ENCODE measurements at regions not wholly inside any gene's neighbourhood (a gene's known extent, or its start where the extent isn't known, plus 50 kb on each side); places are given as distances from the start of the nearest gene placed in this dataset.
"Not testable (repeated sequence)": the region's sequence is repeated elsewhere in the genome, so short reads cannot be mapped to it uniquely, and the experiment has no call there.

DNA sequence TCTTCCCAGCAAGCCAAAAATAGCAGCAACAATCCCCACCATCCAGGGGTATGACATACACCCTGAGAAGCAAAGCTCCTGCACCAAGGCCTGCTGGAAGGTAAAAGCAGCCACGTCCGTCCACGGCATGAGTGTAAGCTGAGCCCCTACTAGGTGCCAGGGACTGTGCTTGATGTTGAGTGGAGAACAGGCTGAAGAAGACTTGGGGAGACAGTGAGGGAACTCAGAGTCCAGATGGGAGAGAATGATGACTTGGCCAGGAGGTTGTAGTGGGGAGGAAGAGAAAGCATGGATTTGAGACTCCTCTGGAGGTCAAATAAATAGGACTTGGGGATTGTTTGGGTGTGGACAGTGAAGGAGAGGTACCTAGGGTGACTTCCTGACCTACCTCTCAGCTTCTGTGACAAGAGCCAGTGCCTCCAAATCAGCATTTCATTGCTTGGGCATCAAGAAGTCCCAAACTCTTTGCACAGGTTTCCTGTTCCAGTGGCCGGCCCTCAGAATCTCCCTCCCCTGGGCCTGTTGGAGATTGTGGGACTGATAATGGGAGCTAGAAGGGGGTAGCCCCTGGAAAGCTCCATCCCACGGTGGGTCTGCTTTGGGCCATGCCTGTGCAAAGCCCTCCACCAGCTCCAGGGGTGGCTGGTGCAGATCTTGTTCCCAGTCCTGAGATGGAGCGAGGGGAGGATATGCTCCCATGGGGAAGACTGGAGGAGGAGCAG, 58.3 kb upstream of the ADAMTS2 start:
- H3K27me3 ChIP-seq, result no peaks in the 10 kb centered on the region
- no peaks in the 10 kb centered on the region for H3K36me3 ChIP-seq
- WGBS, 2 donors, result 62 to 69% methylated on average over 6 of the region's 6 CpGs
- TF ChIP-seq POLR2A (IDR thresholded peaks at IDR 0.05), result no peak
- no peak for ATAC-seq (ENCODE audit: low FRiP score in 2 of 2)
- H3K4me3 ChIP-seq, result no peak overlapping the region
- peaks cover 5 to 31% (median 20%) of the 10 kb centered on the region in 4 donors for H3K9me3 ChIP-seq
- no peak for DNase-seq
- no peaks in the 10 kb centered on the region for H3K4me1 ChIP-seq
- no peak overlapping the region for H3K27ac ChIP-seq

GRCh38 chr5:179400435-179400834, 55.2 kb upstream of the ADAMTS2 start:
- not testable (repeated sequence) for H3K27ac ChIP-seq; H3K4me3 ChIP-seq; ATAC-seq (ENCODE audit: low FRiP score in 2 of 2); DNase-seq; H3K36me3 ChIP-seq; H3K27me3 ChIP-seq; H3K4me1 ChIP-seq
- WGBS, 2 donors, result 59 to 75% methylated on average over 2 of the region's 2 CpGs
- H3K9me3 ChIP-seq, result peaks cover 5 to 34% (median 21%) of the 10 kb centered on the region in 4 donors

DNA sequence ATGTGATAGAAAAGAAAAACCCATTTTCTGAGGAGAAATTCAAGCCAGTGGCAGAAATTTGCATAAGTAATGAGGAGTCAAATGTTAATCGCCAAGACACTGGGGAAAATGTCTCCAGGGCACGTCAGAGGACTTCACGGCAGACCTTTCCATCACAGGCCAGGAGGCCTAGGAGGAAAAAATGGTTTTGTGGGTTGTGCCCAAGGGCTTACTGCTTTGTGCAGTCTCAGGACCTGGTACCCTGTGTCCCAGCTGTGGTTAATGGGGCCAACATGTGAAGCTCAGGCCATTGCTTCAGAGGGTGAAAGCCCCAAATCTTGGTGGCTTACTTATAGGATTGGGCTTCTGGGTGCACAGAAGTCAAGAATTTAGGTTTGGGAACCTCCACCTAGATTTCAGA, 54.8 kb upstream of the ADAMTS2 start:
- TF ChIP-seq EP300 (IDR thresholded peaks at IDR 0.05) (no peak), POLR2AphosphoS5 (IDR thresholded peaks at IDR 0.05) (no peak), POLR2A (IDR thresholded peaks at IDR 0.05) (no peak)
- TF ChIP-seq, protein P1, sequence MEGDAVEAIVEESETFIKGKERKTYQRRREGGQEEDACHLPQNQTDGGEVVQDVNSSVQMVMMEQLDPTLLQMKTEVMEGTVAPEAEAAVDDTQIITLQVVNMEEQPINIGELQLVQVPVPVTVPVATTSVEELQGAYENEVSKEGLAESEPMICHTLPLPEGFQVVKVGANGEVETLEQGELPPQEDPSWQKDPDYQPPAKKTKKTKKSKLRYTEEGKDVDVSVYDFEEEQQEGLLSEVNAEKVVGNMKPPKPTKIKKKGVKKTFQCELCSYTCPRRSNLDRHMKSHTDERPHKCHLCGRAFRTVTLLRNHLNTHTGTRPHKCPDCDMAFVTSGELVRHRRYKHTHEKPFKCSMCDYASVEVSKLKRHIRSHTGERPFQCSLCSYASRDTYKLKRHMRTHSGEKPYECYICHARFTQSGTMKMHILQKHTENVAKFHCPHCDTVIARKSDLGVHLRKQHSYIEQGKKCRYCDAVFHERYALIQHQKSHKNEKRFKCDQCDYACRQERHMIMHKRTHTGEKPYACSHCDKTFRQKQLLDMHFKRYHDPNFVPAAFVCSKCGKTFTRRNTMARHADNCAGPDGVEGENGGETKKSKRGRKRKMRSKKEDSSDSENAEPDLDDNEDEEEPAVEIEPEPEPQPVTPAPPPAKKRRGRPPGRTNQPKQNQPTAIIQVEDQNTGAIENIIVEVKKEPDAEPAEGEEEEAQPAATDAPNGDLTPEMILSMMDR (IDR thresholded peaks at IDR 0.05), result no peak
- no peaks in the 10 kb centered on the region for H3K36me3 ChIP-seq

GRCh38 chr5:179399327-179399726, 54.1 kb upstream of the ADAMTS2 start:
- WGBS, 2 donors, result 85 to 95% methylated on average over 2 of the region's 2 CpGs
- not testable (repeated sequence) for DNase-seq; H3K27me3 ChIP-seq; H3K27ac ChIP-seq; H3K36me3 ChIP-seq; H3K4me1 ChIP-seq; H3K4me3 ChIP-seq; ATAC-seq (ENCODE audit: low FRiP score in 2 of 2)
- peaks cover 5 to 34% (median 21%) of the 10 kb centered on the region in 4 donors for H3K9me3 ChIP-seq

More for the DNA sequence above, 54.8 kb upstream of the ADAMTS2 start:
- Histone ChIP-seq H3K27ac (no peak overlapping the region), H3K4me3 (no peak overlapping the region), H3K4me1 (no peaks in the 10 kb centered on the region), H3K9me3 (peaks cover 5 to 34% (median 21%) of the 10 kb centered on the region in 4 donors), H3K27me3 (no peaks in the 10 kb centered on the region)
- WGBS, 2 donors, result 45 to 56% methylated on average over 3 of the region's 3 CpGs
- DNase-seq (no peak), ATAC-seq (ENCODE audit: low FRiP score in 2 of 2) (no peak)

DNA sequence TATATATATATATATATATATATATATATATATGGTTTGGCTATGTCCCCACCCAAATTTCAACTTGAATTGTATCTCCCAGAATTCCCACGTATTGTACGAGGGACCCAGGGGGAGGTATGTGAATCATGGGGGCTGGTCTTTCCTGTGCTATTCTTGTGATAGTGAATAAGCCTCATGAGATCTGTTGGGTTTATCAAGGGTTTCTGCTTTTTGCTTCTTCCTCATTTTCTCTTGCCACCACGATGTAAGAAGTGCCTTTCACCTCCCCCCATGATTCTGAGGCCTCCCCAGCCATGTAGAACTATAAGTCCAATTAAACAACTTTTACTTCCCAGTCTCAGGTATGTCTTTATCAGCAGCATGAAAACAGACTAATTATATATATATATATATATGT, 52.3 kb upstream of the ADAMTS2 start:
- TF ChIP-seq POLR2A (IDR thresholded peaks at IDR 0.05), result no peak
- no peak for TF ChIP-seq EP300 (IDR thresholded peaks at IDR 0.05)
- TF ChIP-seq, protein P1 (IDR thresholded peaks at IDR 0.05), result no peak
- no peak for TF ChIP-seq POLR2AphosphoS5 (IDR thresholded peaks at IDR 0.05)
- WGBS, 2 donors, result 29% methylated on average over 3 of the region's 3 CpGs
- H3K27me3 ChIP-seq, result no peaks in the 10 kb centered on the region
- DNase-seq (no peak), ATAC-seq (ENCODE audit: low FRiP score in 2 of 2) (no peak)
- no peaks in the 10 kb centered on the region for H3K36me3 ChIP-seq
- H3K4me3 ChIP-seq, result no peak overlapping the region
- H3K9me3 ChIP-seq, result peaks cover 8 to 34% (median 22%) of the 10 kb centered on the region in 4 donors
- H3K27ac ChIP-seq, result no peak overlapping the region
- no peaks in the 10 kb centered on the region for H3K4me1 ChIP-seq

Small RNA genes in the stretch of these regions (small RNA-seq; reads per million reads assigned to genes)
- gene RF00015, result 0 reads per million in 4 donors

Measured in upper lobe of left lung (tissue), 6 donors.